IMR-90 (cell line): ENCODE measurements at regions not wholly inside any gene's neighbourhood (a gene's known extent, or its start where the extent isn't known, plus 50 kb on each side); places are given as distances from the start of the nearest gene placed in this dataset.
"Not testable (repeated sequence)": the region's sequence is repeated elsewhere in the genome, so short reads cannot be mapped to it uniquely, and the experiment has no call there.

ENCODE experiments used
- ATAC-seq: fragments of 200-7000 bp; cut with Tn5 transposase; 2 replicates; pipeline ENCODE4 v1.9.1; 2020; ENCODE audit warnings: low read depth, mild to moderate bottlenecking, moderate library complexity
- BruUV-seq: library from RNA; stranded (reverse); fragments of 400-500 nt; replicated peaks from 2 replicates; lab custom pipeline; 2021; lab: Mats Ljungman, UMichigan
- CTCF ChIA-PET: fragments of 300-600 bp; formaldehyde crosslinking; extraction: SDS; loops from one replicate; lab custom pipeline; 2021; ENCODE audit warnings: antibody characterized with exemption; lab: Yijun Ruan, JAX
- POLR2A ChIA-PET: fragments of 300-600 bp; sonication (Branson Sonifier 250); formaldehyde crosslinking; loops from one replicate; lab custom pipeline; 2022; ENCODE audit warnings: antibody characterized with exemption; ENCODE audit not compliant: unreplicated experiment; lab: Charles Lee
- DNase-seq: peaks from one replicate; pipeline ENCODE4 v3.0.0; 2013
- H2AFZ ChIP-seq: replicated peaks from 2 replicates; pipeline ENCODE3; 2013; ENCODE audit warnings: low read length, mild to moderate bottlenecking; ENCODE audit not compliant: poor library complexity
- H2AK5ac ChIP-seq: 2 replicates; pipeline ENCODE4 v1.6.1; 2013; ENCODE audit warnings: low read depth, low read length, inconsistent platforms
- H2AK9ac ChIP-seq: replicated peaks from 2 replicates; pipeline ENCODE3; 2013; ENCODE audit warnings: mild to moderate bottlenecking, low read depth, low read length, moderate library complexity; ENCODE audit not compliant: poor library complexity
- H2BK120ac ChIP-seq: 2 replicates; pipeline ENCODE4 v1.6.1; 2013; ENCODE audit warnings: low read depth, low read length, inconsistent platforms
- H2BK15ac ChIP-seq: 3 replicates; pipeline ENCODE4 v1.6.1; 2013; ENCODE audit warnings: low read depth, low read length, inconsistent platforms
- H2BK20ac ChIP-seq: 2 replicates; pipeline ENCODE4 v1.6.1; 2013; ENCODE audit warnings: low read depth, mild to moderate bottlenecking, inconsistent platforms, low read length, moderate library complexity
- H2BK5ac ChIP-seq: 2 replicates; pipeline ENCODE4 v1.6.1; 2013; ENCODE audit warnings: mild to moderate bottlenecking, low read depth, low read length, inconsistent platforms; ENCODE audit not compliant: poor library complexity, severe bottlenecking
- H3K14ac ChIP-seq: replicated peaks from 2 replicates; pipeline ENCODE4 v1.6.1; 2013; ENCODE audit warnings: low read depth, low read length, inconsistent platforms
- H3K18ac ChIP-seq: 2 replicates; pipeline ENCODE4 v1.6.1; 2013; ENCODE audit warnings: low read depth, low read length, control low read depth
- H3K23ac ChIP-seq: 2 replicates; pipeline ENCODE4 v1.6.1; 2013; ENCODE audit warnings: low read depth, low read length, inconsistent platforms
- H3K27ac ChIP-seq: 2 replicates; pipeline ENCODE4 v1.5.1; 2013; ENCODE audit warnings: mild to moderate bottlenecking, control low read depth, low read length; ENCODE audit not compliant: insufficient read depth
- H3K27me3 ChIP-seq: 2 replicates; pipeline ENCODE4 v1.6.1; 2013; ENCODE audit warnings: low read length; ENCODE audit not compliant: control insufficient read depth, insufficient read depth
- H3K36me3 ChIP-seq: 2 replicates; pipeline ENCODE4 v1.6.1; 2013; ENCODE audit warnings: low read length, mixed read lengths; ENCODE audit not compliant: control insufficient read depth, insufficient read depth
- H3K4ac ChIP-seq: 2 replicates; pipeline ENCODE4 v1.6.1; 2013; ENCODE audit warnings: low read depth, low read length, inconsistent platforms
- H3K4me1 ChIP-seq: 2 replicates; pipeline ENCODE4 v1.6.1; 2013; ENCODE audit warnings: low read length, mixed read lengths; ENCODE audit not compliant: control insufficient read depth, insufficient read depth
- H3K4me2 ChIP-seq: 2 replicates; pipeline ENCODE4 v1.6.1; 2013; ENCODE audit warnings: low read depth, mild to moderate bottlenecking, control low read depth, low read length, moderate library complexity
- H3K4me3 ChIP-seq: 2 replicates; pipeline ENCODE4 v1.5.1; 2013; ENCODE audit warnings: low read depth, mild to moderate bottlenecking, control low read depth, low read length, moderate library complexity; ENCODE audit not compliant: insufficient read depth
- H3K56ac ChIP-seq: 2 replicates; pipeline ENCODE4 v1.6.1; 2013; ENCODE audit warnings: low read length, inconsistent platforms; ENCODE audit not compliant: insufficient read depth; ENCODE audit errors: extremely low read depth
- H3K79me1 ChIP-seq, 2 experiments: 2 replicates each; pipeline ENCODE4 v1.6.1; 2013; ENCODE audit warnings: low read length in 2 of 2, inconsistent platforms in 1 of 2, low read depth in 1 of 2
- H3K9ac ChIP-seq: 2 replicates; pipeline ENCODE4 v1.6.1; 2013; ENCODE audit warnings: low read depth, low read length, control low read depth
- H3K9me1 ChIP-seq: 2 replicates; pipeline ENCODE4 v1.6.1; 2013; ENCODE audit warnings: low read length, inconsistent platforms; ENCODE audit not compliant: insufficient read depth
- H3K9me3 ChIP-seq: 2 replicates; pipeline ENCODE4 v1.6.1; 2013; ENCODE audit warnings: low read length; ENCODE audit not compliant: control insufficient read depth, insufficient read depth
- H4K20me1 ChIP-seq: 2 replicates; pipeline ENCODE4 v1.6.1; 2013; ENCODE audit warnings: low read length, inconsistent platforms; ENCODE audit not compliant: insufficient read depth
- H4K5ac ChIP-seq: 2 replicates; pipeline ENCODE4 v1.6.1; 2013; ENCODE audit warnings: mild to moderate bottlenecking, low read depth, low read length, control low read depth
- H4K8ac ChIP-seq, 2 experiments: 2 replicates each; pipeline ENCODE4 v1.6.1; 2013; ENCODE audit warnings: low read depth in 2 of 2, low read length in 2 of 2, control low read depth in 1 of 2, inconsistent platforms in 1 of 2
- H4K91ac ChIP-seq: 2 replicates; pipeline ENCODE4 v1.6.1; 2013; ENCODE audit warnings: low read depth, low read length, inconsistent platforms; ENCODE audit not compliant: insufficient read depth
- SMC3 ChIP-seq: fragments of 150-350 bp; IDR thresholded peaks from 2 replicates; pipeline ENCODE4 v1.6.1; 2016; ENCODE audit warnings: low read depth, mild to moderate bottlenecking, antibody characterized with exemption, low read length, moderate library complexity
- USF2 ChIP-seq: fragments of 150-350 bp; IDR thresholded peaks from 2 replicates; pipeline ENCODE4 v1.6.1; 2017; ENCODE audit warnings: mild to moderate bottlenecking, antibody characterized with exemption, low read length, low read depth
- WGBS, 2 experiments: methylation state at CpG; one replicate each; pipeline versions ENCODE4 v1.1.5 to v1.1.7; 2013; ENCODE audit warnings: missing lambda C conversion rate in 2 of 2; ENCODE audit not compliant: insufficient read length in 1 of 2; ENCODE audit errors: extremely low coverage in 2 of 2; 5-methylcytosine and 5-hydroxymethylcytosine counted together
- dilution Hi-C: fragments of 300-500 bp; cut with HindIII; formaldehyde crosslinking; loops from one replicate; pipeline ENCODE4 v1.14.3; 2018; ENCODE audit warnings: low sequenced_read_pairs; ENCODE audit not compliant: unreplicated experiment
- in situ Hi-C: fragments of 300-500 bp; cut with MboI; formaldehyde crosslinking; loops from 3 replicates; pipeline ENCODE4 v1.14.3; 2019; ENCODE audit warnings: low sequenced_read_pairs, inconsistent platforms, mixed read lengths
- intact Hi-C: fragments of 100-400 bp; cut with micrococcal nuclease; formaldehyde crosslinking; loops from 2 replicates; pipeline ENCODE4 v1.10.0; 2022

- Histone ChIP-seq H3K14ac (no peak overlapping the region), H3K79me1 (no peaks in the 10 kb centered on the region), H4K8ac (no peak overlapping the region), H4K91ac (no peak overlapping the region), H2BK15ac (no peak overlapping the region), H2AK9ac (no peak overlapping the region), H3K4ac (no peak overlapping the region), H3K9me3 (no peaks in the 10 kb centered on the region), H2BK20ac (no peak overlapping the region), H2BK5ac (no peak overlapping the region), H3K4me1 (no peaks in the 10 kb centered on the region), H4K20me1 (no peaks in the 10 kb centered on the region), H3K4me3 (no peak overlapping the region), H3K9me1 (no peaks in the 10 kb centered on the region), H3K23ac (no peak overlapping the region), H3K27ac (no peak overlapping the region), H3K27me3 (no peaks in the 10 kb centered on the region), H3K9ac (no peak overlapping the region), H3K18ac (no peak overlapping the region), H3K4me2 (no peak overlapping the region), H3K36me3 (no peaks in the 10 kb centered on the region), H2BK120ac (no peak overlapping the region), H3K56ac (no peak overlapping the region), H2AFZ (no peak overlapping the region), H4K5ac (no peak overlapping the region), H2AK5ac (no peak overlapping the region)
- BruUV-seq = no TSS peak
- WGBS, 2 experiments = no CpG with 5 or more reads among the region's 3 CpGs
- no peak for TF ChIP-seq SMC3
- no peak for TF ChIP-seq USF2
- dilution Hi-C loops = no loop called here
- intact Hi-C loops = no loop called here
- CTCF ChIA-PET = interaction anchor here (0.7 kb wide), 1 partner anchor 323 kb away, joined by 3 read pairs; no protein-coding TSS in a partner anchor
- in situ Hi-C loops = no loop called here
- DNase-seq (no peak), ATAC-seq (no peak)
- POLR2A ChIA-PET = no interaction called here
Measured at GRCh38 chr4:18109676-18110075, 88.1 kb upstream of the LCORL start.

GRCh38 chr4:18107848-18108528, 86.4 kb upstream of the LCORL start:
- H3K9ac ChIP-seq, H3K9me1 ChIP-seq, H2BK120ac ChIP-seq, dilution Hi-C loops, ATAC-seq, BruUV-seq, H4K5ac ChIP-seq, H2AK5ac ChIP-seq, H3K36me3 ChIP-seq, H3K14ac ChIP-seq, POLR2A ChIA-PET, H3K4ac ChIP-seq, H2AK9ac ChIP-seq, H4K8ac ChIP-seq, H3K79me1 ChIP-seq, H3K4me2 ChIP-seq, H2BK5ac ChIP-seq, H3K27me3 ChIP-seq, H3K56ac ChIP-seq, H2BK20ac ChIP-seq, in situ Hi-C loops, H3K4me3 ChIP-seq, H3K23ac ChIP-seq, H4K91ac ChIP-seq, H4K20me1 ChIP-seq, DNase-seq, intact Hi-C loops, H2AFZ ChIP-seq, H3K18ac ChIP-seq, H3K9me3 ChIP-seq, H2BK15ac ChIP-seq, H3K4me1 ChIP-seq, H3K27ac ChIP-seq: not testable (repeated sequence)
- WGBS, 2 experiments = no CpG with 5 or more reads among the region's 4 CpGs
- CTCF ChIA-PET = interaction anchor here (0.6 kb wide), 1 partner anchor 33 kb away, joined by 5 read pairs; no protein-coding TSS in a partner anchor
